Naive thymus-derived CD4-positive, alpha-beta T cell (primary cell): ENCODE measurements at regions not wholly inside any gene's neighbourhood (a gene's known extent, or its start where the extent isn't known, plus 50 kb on each side); places are given as distances from the start of the nearest gene placed in this dataset.

ENCODE experiments used
- ATAC-seq: fragments of 150-1000 bp; cut with Tn5 transposase; 2 replicates; pipeline ENCODE4 v1.10.0; 2021; ENCODE audit warnings: mild to moderate bottlenecking, moderate library complexity
- CTCF ChIA-PET: fragments of 350-600 bp; sonication (Branson Sonifier 250); formaldehyde crosslinking; loops from one replicate; lab custom pipeline; 2021; ENCODE audit warnings: antibody characterized with exemption; lab: Charles Lee
- POLR2A ChIA-PET: fragments of 350-600 bp; sonication (Branson Sonifier 250); formaldehyde crosslinking; loops from one replicate; lab custom pipeline; 2021; ENCODE audit warnings: antibody characterized with exemption, inconsistent platforms; lab: Charles Lee
- DNase-seq, 9 donors: peaks; one replicate each; pipeline versions ENCODE4 v3.0.0 to v3.0.0-alpha.2; 2020 to 2022; ENCODE audit warnings: mixed read lengths in 1 of 9
- H3K27ac ChIP-seq: one replicate; pipeline ENCODE4 v1.7.0; 2013; ENCODE audit warnings: mild to moderate bottlenecking, low read depth, low read length, moderate library complexity
- H3K27me3 ChIP-seq, 2 donors: one replicate each; pipeline ENCODE4 v1.7.0; 2013; ENCODE audit warnings: low read length in 2 of 2, mild to moderate bottlenecking in 2 of 2, moderate library complexity in 2 of 2; ENCODE audit not compliant: control insufficient read depth in 2 of 2, insufficient read depth in 2 of 2
- H3K36me3 ChIP-seq, 3 experiments: 1 replicate in 2 of 3; 2 replicates in 1 of 3; pipeline ENCODE4 v1.7.0; 2013; ENCODE audit warnings: low read length in 3 of 3, mild to moderate bottlenecking in 3 of 3, moderate library complexity in 1 of 3; ENCODE audit not compliant: insufficient read depth in 3 of 3, control insufficient read depth in 2 of 3
- H3K4me1 ChIP-seq, 2 donors: one replicate each; pipeline ENCODE4 v1.7.0; 2013; ENCODE audit warnings: low read length in 2 of 2, mild to moderate bottlenecking in 2 of 2, moderate library complexity in 1 of 2; ENCODE audit not compliant: control insufficient read depth in 2 of 2, insufficient read depth in 2 of 2
- H3K4me3 ChIP-seq: 2 replicates; pipeline ENCODE4 v1.7.0; 2013; ENCODE audit warnings: mild to moderate bottlenecking, low read length
- H3K9me3 ChIP-seq, 3 experiments: 1 replicate in 2 of 3; 2 replicates in 1 of 3; pipeline ENCODE4 v1.7.0; 2013; ENCODE audit warnings: low read length in 3 of 3; ENCODE audit not compliant: control insufficient read depth in 2 of 3
- H3K27ac Mint-ChIP-seq, 9 donors: one replicate each; pipeline ENCODE4 v1.8.0; 2020 to 2022; ENCODE audit warnings: mixed read lengths in 9 of 9, mild to moderate bottlenecking in 8 of 9, moderate library complexity in 5 of 9, inconsistent platforms in 2 of 9
- H3K27me3 Mint-ChIP-seq, 5 donors: one replicate each; pipeline ENCODE4 v1.8.0; 2021 to 2022; ENCODE audit warnings: mixed read lengths in 5 of 5, mild to moderate bottlenecking in 1 of 5
- H3K36me3 Mint-ChIP-seq, 5 donors: one replicate each; pipeline ENCODE4 v1.8.0; 2020 to 2022; ENCODE audit warnings: mixed read lengths in 5 of 5, mild to moderate bottlenecking in 3 of 5, inconsistent platforms in 1 of 5
- H3K4me1 Mint-ChIP-seq, 7 donors: one replicate each; pipeline ENCODE4 v1.8.0; 2020 to 2022; ENCODE audit warnings: mixed read lengths in 7 of 7, mild to moderate bottlenecking in 3 of 7, inconsistent platforms in 1 of 7
- H3K4me3 Mint-ChIP-seq, 10 donors: one replicate each; pipeline ENCODE4 v1.8.0; 2020 to 2022; ENCODE audit warnings: mild to moderate bottlenecking in 10 of 10, mixed read lengths in 10 of 10, moderate library complexity in 6 of 10, inconsistent platforms in 2 of 10
- H3K9me3 Mint-ChIP-seq, 11 donors: one replicate each; pipeline ENCODE4 v1.8.0; 2020 to 2022; ENCODE audit warnings: mixed read lengths in 11 of 11, mild to moderate bottlenecking in 4 of 11, inconsistent platforms in 1 of 11, moderate library complexity in 1 of 11
- intact Hi-C, 2 donors: fragments of 100-400 bp; cut with micrococcal nuclease; formaldehyde crosslinking; loops; one replicate each; pipeline ENCODE4 v1.15.1; 2023

DNA sequence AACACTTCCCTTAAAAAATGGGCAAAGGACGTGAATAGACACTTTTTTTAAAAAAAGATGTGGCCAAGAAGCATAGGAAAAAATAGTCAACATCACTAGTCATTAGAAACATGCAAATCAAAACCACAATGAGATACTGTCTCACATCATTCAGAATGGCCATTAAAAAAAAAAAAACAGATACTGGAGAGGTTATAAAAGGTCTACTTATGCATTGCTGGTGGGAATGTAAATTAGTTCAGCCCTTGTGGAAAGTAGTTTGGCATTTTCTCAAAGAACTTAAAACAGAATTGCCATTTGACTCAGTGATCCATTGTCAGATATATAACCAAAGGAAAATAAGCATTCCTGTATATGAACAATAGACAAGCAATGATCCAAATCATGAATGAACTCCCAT, 352.8 kb upstream of the EPHA5 start:
- H3K36me3 ChIP-seq, result no peaks in the 10 kb centered on the region
- no peaks in the 10 kb centered on the region for H3K9me3 ChIP-seq
- ATAC-seq (no peak), DNase-seq (no peak)
- H3K27ac ChIP-seq, result no peak overlapping the region
- Mint-ChIP-seq H3K36me3 (no peaks in the 10 kb centered on the region), H3K4me3 (no peak overlapping the region), H3K9me3 (peaks cover 5 to 34% (median 16%) of the 10 kb centered on the region in 11 donors), H3K27ac (no peak overlapping the region), H3K27me3 (no peaks in the 10 kb centered on the region), H3K4me1 (no peaks in the 10 kb centered on the region)
- ChIA-PET POLR2A (no interaction called here), CTCF (no interaction called here)
- H3K27me3 ChIP-seq, result no peaks in the 10 kb centered on the region
- no peaks in the 10 kb centered on the region for H3K4me1 ChIP-seq
- no peak overlapping the region for H3K4me3 ChIP-seq
- intact Hi-C loops, result no loop called here

DNA sequence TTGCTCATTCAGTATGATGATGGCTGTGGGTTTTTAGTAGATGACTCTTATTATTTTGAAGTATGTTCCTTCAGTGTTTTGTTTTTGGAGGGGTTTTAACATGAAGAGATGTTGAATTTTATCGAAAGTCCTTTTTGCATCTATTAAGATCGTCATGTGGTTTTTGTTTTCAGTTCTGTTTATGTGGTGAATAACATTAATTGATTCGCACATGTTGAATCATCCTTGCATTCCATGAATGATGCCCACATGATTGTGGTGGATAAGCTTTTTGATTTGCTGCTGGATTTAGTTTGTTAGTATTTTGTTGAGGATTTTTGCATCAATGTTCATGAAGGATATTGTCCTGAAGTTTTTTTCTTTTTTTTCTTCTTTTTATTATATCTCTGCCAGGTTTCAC, 347.4 kb upstream of the EPHA5 start:
- ChIA-PET POLR2A (no interaction called here), CTCF (no interaction called here)
- no peak overlapping the region for H3K4me3 Mint-ChIP-seq
- peaks cover 7 to 45% (median 18%) of the 10 kb centered on the region in 11 donors for H3K9me3 Mint-ChIP-seq
- H3K36me3 Mint-ChIP-seq, result peaks cover 0 to 9% (median 0%) of the 10 kb centered on the region in 5 donors
- no peak overlapping the region for H3K27ac Mint-ChIP-seq
- no peak overlapping the region for H3K4me3 ChIP-seq
- ATAC-seq (no peak), DNase-seq (no peak)
- H3K27ac ChIP-seq, result no peak overlapping the region
- no peaks in the 10 kb centered on the region for H3K27me3 ChIP-seq
- intact Hi-C loops, result no loop called here
- H3K4me1 Mint-ChIP-seq, result no peaks in the 10 kb centered on the region
- H3K9me3 ChIP-seq, result peaks cover 0 to 6% (median 0%) of the 10 kb centered on the region in 3 experiments
- H3K36me3 ChIP-seq, result no peaks in the 10 kb centered on the region
- H3K27me3 Mint-ChIP-seq, result no peaks in the 10 kb centered on the region
- H3K4me1 ChIP-seq, result no peaks in the 10 kb centered on the region

DNA sequence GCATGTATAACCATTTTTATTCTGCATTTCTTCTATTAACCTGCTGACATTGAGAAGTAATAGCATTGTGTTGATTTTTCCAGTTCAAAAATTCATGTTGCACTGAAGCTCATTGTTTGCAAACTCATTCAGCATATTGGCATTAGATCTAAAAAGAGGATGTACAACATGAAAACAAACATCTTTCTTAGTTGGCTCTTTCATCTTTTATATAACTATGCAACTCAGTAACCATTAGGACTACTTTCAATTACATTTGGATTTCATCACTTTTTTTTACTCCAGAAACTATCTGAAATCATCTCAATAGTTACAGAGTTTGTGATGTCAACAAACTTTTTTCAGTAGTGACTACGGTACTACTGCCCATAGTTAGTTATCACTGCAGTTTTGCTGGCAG, 346.0 kb upstream of the EPHA5 start:
- Mint-ChIP-seq H3K4me3 (no peak overlapping the region), H3K27ac (no peak overlapping the region), H3K9me3 (peaks cover 7 to 46% (median 22%) of the 10 kb centered on the region in 11 donors), H3K27me3 (no peaks in the 10 kb centered on the region), H3K36me3 (peaks cover 0 to 9% (median 0%) of the 10 kb centered on the region in 5 donors), H3K4me1 (no peaks in the 10 kb centered on the region)
- CTCF ChIA-PET, result no interaction called here
- intact Hi-C loops, result no loop called here
- Histone ChIP-seq H3K9me3 (peaks cover 0 to 6% (median 0%) of the 10 kb centered on the region in 3 experiments), H3K36me3 (no peaks in the 10 kb centered on the region), H3K4me3 (no peak overlapping the region), H3K27ac (no peak overlapping the region), H3K4me1 (no peaks in the 10 kb centered on the region), H3K27me3 (no peaks in the 10 kb centered on the region)
- no peak for DNase-seq
- POLR2A ChIA-PET, result no interaction called here
- ATAC-seq, result no peak

DNA sequence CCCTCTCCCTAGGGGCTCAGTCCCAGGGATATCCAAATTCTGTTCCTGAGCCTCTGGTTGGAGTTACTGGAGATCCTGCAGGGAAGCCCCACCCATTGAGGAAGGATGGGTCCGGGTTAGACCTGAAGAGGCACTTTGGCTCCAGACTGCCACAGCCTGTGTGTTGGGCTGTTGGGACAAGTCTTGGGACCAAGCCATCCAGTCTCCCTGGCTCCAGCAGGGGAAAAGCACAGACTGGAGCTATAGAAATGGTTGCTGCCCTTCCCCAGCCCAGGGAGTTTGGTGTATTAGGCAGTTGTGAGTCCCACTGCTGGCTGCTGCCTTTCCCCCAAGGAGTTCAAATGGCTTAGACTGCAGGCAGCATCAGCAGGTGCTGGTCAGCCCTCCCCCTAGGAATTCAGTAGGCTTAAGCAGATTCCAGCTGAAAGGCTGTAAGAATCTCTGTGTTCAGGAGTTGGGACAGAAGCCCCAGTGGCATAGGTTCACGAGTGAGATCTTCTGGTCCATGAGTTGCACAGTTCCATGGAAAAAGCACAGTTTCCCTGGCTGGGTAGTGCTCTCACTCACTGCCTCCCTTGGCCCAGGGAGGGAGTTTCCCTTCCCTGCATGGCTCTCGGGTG, 344.0 kb upstream of the EPHA5 start:
- H3K4me1 ChIP-seq, result no peaks in the 10 kb centered on the region
- H3K4me1 Mint-ChIP-seq, result no peaks in the 10 kb centered on the region
- no peak for DNase-seq
- peaks cover 12 to 53% (median 28%) of the 10 kb centered on the region in 11 donors for H3K9me3 Mint-ChIP-seq
- H3K36me3 ChIP-seq, result no peaks in the 10 kb centered on the region
- H3K36me3 Mint-ChIP-seq, result peaks cover 0 to 9% (median 0%) of the 10 kb centered on the region in 5 donors
- CTCF ChIA-PET, result no interaction called here
- H3K27me3 ChIP-seq, result no peaks in the 10 kb centered on the region
- ATAC-seq, result no peak
- H3K4me3 ChIP-seq, result no peak overlapping the region
- no peak overlapping the region for H3K27ac ChIP-seq
- intact Hi-C loops, result no loop called here
- H3K4me3 Mint-ChIP-seq, result no peak overlapping the region
- POLR2A ChIA-PET, result no interaction called here
- peaks cover 0 to 6% (median 0%) of the 10 kb centered on the region in 3 experiments for H3K9me3 ChIP-seq
- no peaks in the 10 kb centered on the region for H3K27me3 Mint-ChIP-seq
- no peak overlapping the region for H3K27ac Mint-ChIP-seq

DNA sequence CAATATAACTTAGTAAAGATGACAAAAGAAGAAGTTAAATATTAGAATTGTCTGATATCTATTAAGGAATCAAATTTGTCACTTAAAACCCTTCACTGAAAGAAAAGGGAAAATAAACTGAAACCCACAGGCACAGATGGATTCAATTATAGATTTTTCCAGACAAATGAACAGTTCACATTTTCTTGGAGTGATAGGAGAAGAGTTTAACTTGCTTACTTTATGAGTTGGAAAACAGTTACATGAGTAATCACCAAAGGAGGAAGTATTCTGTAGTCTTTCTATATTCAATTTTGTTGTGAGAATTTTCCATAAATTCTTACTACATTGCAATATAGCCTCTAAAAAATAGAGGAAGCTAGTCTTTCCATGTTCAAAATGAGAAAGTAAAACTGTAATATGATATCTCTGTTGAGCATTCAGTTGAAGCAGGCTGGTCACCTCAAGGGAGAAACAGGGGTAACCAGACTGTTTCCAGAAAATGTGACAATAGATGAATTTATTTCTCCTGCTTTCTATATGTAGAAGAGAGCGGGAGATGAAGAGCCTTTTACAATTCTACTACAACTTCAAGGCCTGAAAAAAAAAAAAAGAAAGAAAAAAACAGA, 330.3 kb upstream of the EPHA5 start:
- no peak for ATAC-seq
- POLR2A ChIA-PET, result no interaction called here
- Mint-ChIP-seq H3K27me3 (no peaks in the 10 kb centered on the region), H3K36me3 (no peaks in the 10 kb centered on the region), H3K9me3 (peaks cover 5 to 43% (median 7%) of the 10 kb centered on the region in 11 donors), H3K4me3 (no peak overlapping the region), H3K4me1 (no peaks in the 10 kb centered on the region), H3K27ac (no peak overlapping the region)
- no peaks in the 10 kb centered on the region for H3K4me1 ChIP-seq
- CTCF ChIA-PET, result no interaction called here
- DNase-seq, result no peak
- H3K9me3 ChIP-seq, result no peaks in the 10 kb centered on the region
- intact Hi-C loops, result no loop called here
- H3K27me3 ChIP-seq, result no peaks in the 10 kb centered on the region
- H3K27ac ChIP-seq, result no peak overlapping the region
- no peak overlapping the region for H3K4me3 ChIP-seq
- no peaks in the 10 kb centered on the region for H3K36me3 ChIP-seq

DNA sequence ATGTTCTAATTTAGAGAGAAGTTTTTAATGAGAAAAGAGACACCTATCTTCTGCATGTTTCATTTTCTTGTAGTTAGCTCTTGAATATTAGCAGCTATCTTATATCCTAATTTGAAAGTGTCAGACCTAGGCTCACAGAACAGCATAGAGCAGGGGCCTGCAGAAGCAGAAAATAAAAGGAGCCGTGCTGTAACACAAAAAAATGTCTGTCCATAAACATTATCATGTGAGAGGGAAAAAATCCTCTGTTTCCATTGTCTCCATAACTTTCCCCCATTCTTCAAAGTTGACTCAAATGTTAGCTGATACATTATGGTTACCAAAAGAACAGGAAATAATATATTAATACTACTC, 329.2 kb upstream of the EPHA5 start:
- H3K36me3 Mint-ChIP-seq, result no peaks in the 10 kb centered on the region

More for the DNA sequence above, 329.2 kb upstream of the EPHA5 start:
- ATAC-seq (no peak), DNase-seq (no peak)
- CTCF ChIA-PET, result no interaction called here
- no peak overlapping the region for H3K4me3 Mint-ChIP-seq
- intact Hi-C loops, result no loop called here
- H3K27ac Mint-ChIP-seq, result no peak overlapping the region
- H3K4me1 ChIP-seq, result no peaks in the 10 kb centered on the region
- H3K9me3 ChIP-seq, result no peaks in the 10 kb centered on the region
- H3K27me3 Mint-ChIP-seq, result no peaks in the 10 kb centered on the region
- peaks cover 2 to 36% (median 7%) of the 10 kb centered on the region in 11 donors for H3K9me3 Mint-ChIP-seq
- no peaks in the 10 kb centered on the region for H3K36me3 ChIP-seq
- no peaks in the 10 kb centered on the region for H3K4me1 Mint-ChIP-seq
- H3K4me3 ChIP-seq, result no peak overlapping the region
- H3K27me3 ChIP-seq, result no peaks in the 10 kb centered on the region
- no peak overlapping the region for H3K27ac ChIP-seq
- POLR2A ChIA-PET, result no interaction called here
